HG03565 (cell line): ENCODE measurements at regions not wholly inside any gene's neighbourhood (a gene's known extent, or its start where the extent isn't known, plus 50 kb on each side); places are given as distances from the start of the nearest gene placed in this dataset.

Source experiments
- ATAC-seq: cut with Tn5 transposase; IDR thresholded peaks from one replicate; pipeline ENCODE4 v1.9.1; 2021; ENCODE audit warnings: mild to moderate bottlenecking, moderate library complexity; ENCODE audit not compliant: unreplicated experiment

- ATAC-seq, result no peak
These were observed 603.0 kb upstream of the CADM1 start for GRCh38 chr11:116107229-116107628.

GRCh38 chr11:116104498-116105174, 600.4 kb upstream of the CADM1 start:
- no peak for ATAC-seq

GRCh38 chr11:116101902-116102301, 597.7 kb upstream of the CADM1 start:
- ATAC-seq, result no peak

DNA sequence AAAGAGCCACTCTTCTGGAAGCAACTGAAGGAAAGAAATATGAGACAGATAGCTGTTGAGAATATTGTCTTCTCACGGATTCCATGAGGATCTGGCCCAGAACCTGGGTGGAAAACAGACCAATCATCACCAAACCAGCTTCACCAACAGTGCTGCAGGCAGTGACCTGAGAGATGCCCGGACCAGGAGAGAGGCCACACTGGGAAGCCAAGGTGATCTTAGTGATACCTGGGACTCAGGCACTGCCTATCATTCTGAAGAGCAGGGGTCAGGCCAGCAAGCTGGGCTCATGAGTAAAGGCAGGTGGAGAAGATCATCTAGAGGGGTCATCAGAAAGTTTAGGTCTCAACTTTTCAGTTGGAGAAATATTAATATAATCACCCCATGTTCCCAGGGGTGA, 595.8 kb upstream of the CADM1 start:
- ATAC-seq, result no peak

GRCh38 chr11:116099541-116099940, 595.3 kb upstream of the CADM1 start:
- no peak for ATAC-seq

DNA sequence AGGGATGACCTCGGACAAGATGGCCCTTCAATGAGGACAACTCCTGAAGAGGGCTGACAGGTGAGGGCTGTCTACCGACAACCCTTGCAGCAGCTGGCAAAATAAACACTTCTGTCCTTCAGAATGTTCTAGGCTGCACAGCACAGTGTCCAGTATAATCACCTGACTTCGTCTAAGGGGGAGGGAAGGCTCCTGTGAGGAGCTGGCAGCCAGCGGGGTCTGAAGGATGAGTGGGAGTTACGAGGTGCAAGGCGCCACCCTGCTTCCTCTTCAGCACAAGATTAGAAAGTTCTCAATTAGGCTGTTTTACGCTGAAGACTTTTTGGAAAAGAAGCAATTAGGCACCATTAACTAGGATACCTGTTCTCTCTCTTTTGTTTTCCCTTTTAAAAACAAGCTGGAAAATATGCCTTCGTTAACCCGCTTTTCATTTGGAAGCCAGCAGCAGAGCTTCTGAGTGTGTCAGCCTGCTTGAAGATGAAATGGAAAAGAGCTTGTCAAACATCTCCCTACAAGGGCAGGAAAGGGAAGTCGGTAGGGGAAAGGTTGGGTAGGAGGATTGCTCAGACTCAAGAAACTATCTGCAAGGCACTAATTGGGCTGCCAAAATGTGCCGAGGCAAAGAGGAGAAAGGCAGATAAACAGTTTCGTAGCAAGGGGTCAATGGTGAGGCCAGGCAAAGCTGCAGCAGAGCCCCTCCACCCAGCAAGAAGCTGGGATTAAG, 592.2 kb upstream of the CADM1 start:
- ATAC-seq, result no peak

GRCh38 chr11:116093481-116094270, 589.5 kb upstream of the CADM1 start:
- ATAC-seq, result no peak

DNA sequence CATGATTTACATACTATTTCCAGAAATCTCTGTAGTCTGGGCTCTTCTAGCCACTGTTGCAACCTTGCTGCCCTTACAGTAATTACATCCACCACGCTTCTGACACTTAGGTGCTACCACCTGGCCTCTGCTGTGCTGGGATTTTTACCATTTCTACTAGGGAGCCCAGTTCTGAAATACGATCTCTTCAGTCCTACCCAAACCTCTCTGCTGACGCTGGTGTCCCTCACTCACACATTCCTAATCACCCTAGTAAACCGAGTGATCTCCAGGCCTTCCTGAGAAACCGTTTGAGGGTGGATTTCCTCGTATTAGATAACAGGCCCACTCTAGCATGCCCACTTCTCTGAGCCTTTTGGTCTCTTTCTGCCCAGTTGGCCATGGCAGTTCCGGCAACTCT, 588.9 kb upstream of the CADM1 start:
- no peak for ATAC-seq

GRCh38 chr11:116086426-116086825, 582.2 kb upstream of the CADM1 start:
- ATAC-seq, result no peak

DNA sequence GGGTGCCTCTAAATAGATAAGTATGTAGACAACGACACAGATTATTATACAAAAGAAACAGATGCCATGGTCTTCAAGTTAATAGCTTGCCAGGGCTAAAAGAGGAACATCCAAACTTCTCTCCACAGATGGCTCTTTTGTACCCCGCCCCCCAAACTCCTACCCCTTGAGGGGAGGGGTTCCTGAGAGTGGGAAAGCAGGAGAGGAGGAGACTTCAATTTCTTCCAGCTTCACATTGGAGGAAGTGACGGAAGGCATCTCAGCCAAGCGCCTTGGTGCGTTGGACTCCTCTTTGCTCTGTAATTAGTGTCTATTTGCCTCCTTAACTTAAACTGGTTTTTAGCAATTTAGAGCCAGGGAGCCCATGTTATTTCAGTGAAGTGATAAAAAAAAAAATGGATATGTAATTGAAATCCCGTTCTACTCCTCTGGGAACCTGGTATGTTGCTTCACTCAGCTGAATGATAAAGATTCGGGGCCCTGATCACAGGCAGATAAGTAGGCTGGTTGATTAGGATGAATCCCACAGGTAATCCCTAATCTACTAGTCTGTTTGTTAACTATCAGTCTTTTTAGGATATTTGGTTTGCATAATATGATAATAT, 580.9 kb upstream of the CADM1 start:
- ATAC-seq, result no peak

DNA sequence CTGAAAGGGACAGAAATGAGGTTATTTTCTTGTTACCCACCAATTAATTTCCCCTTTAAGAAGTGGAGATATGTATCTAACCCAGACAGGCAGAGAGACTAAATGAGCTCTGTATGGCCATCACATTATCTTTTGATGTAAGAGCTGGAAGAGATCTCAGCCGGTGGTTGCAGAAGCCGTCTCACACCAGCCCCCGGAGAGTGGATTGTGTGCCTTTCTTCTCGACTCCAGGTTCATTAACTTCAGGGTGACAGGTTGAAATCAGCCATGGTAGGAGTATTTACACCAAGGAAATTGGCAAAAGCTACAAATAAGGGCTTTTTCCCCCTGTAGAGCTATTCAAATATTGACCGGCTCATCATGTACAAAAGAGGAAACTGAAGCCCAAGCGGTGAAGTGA, 580.3 kb upstream of the CADM1 start:
- no peak for ATAC-seq

- no peak for ATAC-seq
These were observed 578.0 kb upstream of the CADM1 start for GRCh38 chr11:116082256-116082655.

GRCh38 chr11:116079580-116079979, 575.4 kb upstream of the CADM1 start:
- ATAC-seq, result no peak

GRCh38 chr11:116078101-116078591, 573.9 kb upstream of the CADM1 start:
- no peak for ATAC-seq

- no peak for ATAC-seq
These were observed 572.9 kb upstream of the CADM1 start for GRCh38 chr11:116077092-116077491.

DNA sequence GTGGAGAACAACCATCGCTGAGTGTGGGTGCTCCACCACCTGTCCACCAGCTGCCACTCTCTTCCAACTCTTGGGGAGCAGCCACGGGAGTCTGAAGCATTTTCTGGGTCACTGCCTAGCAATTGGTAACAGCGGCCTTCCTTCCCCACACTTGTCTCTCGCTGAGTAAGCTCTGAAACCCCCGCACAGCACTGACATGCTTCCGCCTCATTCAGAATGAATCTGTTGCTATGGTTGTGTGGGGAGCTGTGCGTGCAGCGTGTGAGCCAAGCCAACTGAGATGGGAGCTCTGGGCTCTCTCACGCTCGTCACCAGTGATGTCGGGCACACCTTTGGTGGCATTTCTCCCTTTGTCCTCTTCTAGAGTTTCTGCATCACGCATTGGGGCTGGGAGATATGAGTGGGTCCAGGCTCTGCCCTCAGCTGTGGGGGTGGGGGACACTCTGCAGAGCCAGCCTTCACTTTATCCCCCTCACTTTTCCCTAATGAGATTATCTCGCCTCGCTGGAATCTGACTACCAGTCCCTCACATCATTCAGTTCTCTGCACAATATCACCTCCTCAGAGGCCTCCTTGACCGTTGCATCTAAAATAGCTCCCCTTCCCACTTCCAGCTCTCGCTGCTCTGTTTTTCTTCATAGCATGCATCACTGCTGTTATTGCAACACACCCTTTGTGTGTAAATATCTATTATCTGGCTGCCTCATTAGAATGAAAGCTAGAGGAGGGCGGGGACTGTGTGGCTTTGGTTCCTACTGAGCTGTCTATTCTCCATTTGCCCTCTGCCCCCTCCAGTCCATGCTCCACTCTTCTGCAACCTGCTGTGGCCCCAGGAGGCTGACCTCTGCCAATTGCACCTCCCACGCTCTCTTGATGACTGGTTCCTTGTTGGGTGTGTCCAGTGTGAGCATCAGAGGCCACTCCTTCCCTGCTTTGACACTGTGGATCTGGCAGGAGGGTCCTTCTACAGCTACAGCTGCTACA, 569.9 kb upstream of the CADM1 start:
- ATAC-seq, result peak; percentile 83

- no peak for ATAC-seq
These were observed 568.6 kb upstream of the CADM1 start for GRCh38 chr11:116072601-116073410.

DNA sequence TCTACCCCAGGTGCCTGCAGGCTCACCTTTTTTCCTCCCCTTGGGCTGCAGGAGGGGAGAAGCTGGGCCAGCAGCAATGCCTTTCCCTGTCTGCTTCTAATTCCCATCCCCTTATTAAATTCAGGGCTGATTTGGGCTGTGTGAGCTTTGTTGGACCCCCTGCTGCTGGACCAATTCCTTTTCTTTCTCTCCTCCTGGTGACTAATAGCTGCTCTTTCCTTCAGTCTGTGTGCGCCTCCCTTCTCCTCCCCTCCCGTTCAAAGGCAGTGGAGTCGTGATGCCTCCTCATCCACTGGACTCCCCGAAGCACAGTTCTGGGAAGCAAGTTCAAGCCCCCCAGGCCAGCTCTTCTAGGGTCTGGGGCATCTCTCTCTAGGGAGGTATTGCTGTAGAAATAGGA, 567.9 kb upstream of the CADM1 start:
- ATAC-seq, result no peak

GRCh38 chr11:116071241-116071640, 567.0 kb upstream of the CADM1 start:
- ATAC-seq, result no peak
